AG04450 (cell line): ENCODE measurements at regions not wholly inside any gene's neighbourhood (a gene's known extent, or its start where the extent isn't known, plus 50 kb on each side); places are given as distances from the start of the nearest gene placed in this dataset.
"Not testable (repeated sequence)": the region's sequence is repeated elsewhere in the genome, so short reads cannot be mapped to it uniquely, and the experiment has no call there.

ENCODE experiments used
- CTCF ChIA-PET: fragments of 300-600, 350-600 bp; formaldehyde crosslinking; extraction: SDS; loops from one replicate; lab custom pipeline; 2022; ENCODE audit warnings: antibody characterized with exemption, inconsistent platforms; lab: Charles Lee
- POLR2A ChIA-PET: fragments of 350-600 bp; formaldehyde crosslinking; extraction: SDS; loops from one replicate; lab custom pipeline; 2021; ENCODE audit warnings: antibody characterized with exemption, inconsistent platforms; lab: Yijun Ruan, JAX
- DNase-seq: peaks from one replicate; pipeline ENCODE4 v3.0.0-alpha.2; 2011; ENCODE audit warnings: low read depth, low spot score
- H3K27ac ChIP-seq: one replicate; pipeline ENCODE4 v1.5.1; 2012; ENCODE audit warnings: low read depth, low read length, control low read depth
- H3K27me3 ChIP-seq: one replicate; pipeline ENCODE4 v1.6.0; 2012; ENCODE audit warnings: low read length; ENCODE audit not compliant: control insufficient read depth, insufficient read depth
- H3K4me3 ChIP-seq: 2 replicates; pipeline ENCODE4 v1.5.1; 2011; ENCODE audit warnings: mild to moderate bottlenecking, low read depth, low read length, control low read depth
- H3K9me3 ChIP-seq: 2 replicates; pipeline ENCODE4 v1.5.1; 2012; ENCODE audit warnings: low read length; ENCODE audit not compliant: control insufficient read depth, insufficient read depth
- CTCF ChIP-seq: IDR thresholded peaks from 2 replicates; pipeline ENCODE4 v1.5.1; 2011; ENCODE audit warnings: low read depth, low read length, control low read depth, inconsistent platforms

GRCh38 chr20:51126337-51126736, 103.4 kb upstream of the KCNG1 start:
- no peak for TF ChIP-seq CTCF
- CTCF ChIA-PET: no interaction called here

GRCh38 chr20:51125780-51126179, 102.9 kb upstream of the KCNG1 start:
- H3K27me3 ChIP-seq: no peaks in the 10 kb centered on the region
- no peak for TF ChIP-seq CTCF
- no peak for DNase-seq
- no peak overlapping the region for H3K4me3 ChIP-seq
- POLR2A ChIA-PET: no interaction called here
- no peak overlapping the region for H3K27ac ChIP-seq
- H3K9me3 ChIP-seq: no peaks in the 10 kb centered on the region
- CTCF ChIA-PET: no interaction called here

More at GRCh38 chr20:51126337-51126736, 103.4 kb upstream of the KCNG1 start:
- POLR2A ChIA-PET: no interaction called here
- no peak overlapping the region for H3K27ac ChIP-seq
- no peaks in the 10 kb centered on the region for H3K27me3 ChIP-seq
- no peaks in the 10 kb centered on the region for H3K9me3 ChIP-seq
- no peak overlapping the region for H3K4me3 ChIP-seq
- DNase-seq: no peak

- Histone ChIP-seq H3K27me3 (no peaks in the 10 kb centered on the region), H3K4me3 (no peak overlapping the region), H3K27ac (no peak overlapping the region), H3K9me3 (no peaks in the 10 kb centered on the region)
- POLR2A ChIA-PET: no interaction called here
- no peak for TF ChIP-seq CTCF
- CTCF ChIA-PET: no interaction called here
- DNase-seq: no peak
These were observed 102.2 kb upstream of the KCNG1 start for GRCh38 chr20:51125105-51125504.

GRCh38 chr20:51123887-51124286, 101.0 kb upstream of the KCNG1 start:
- H3K27ac ChIP-seq, H3K9me3 ChIP-seq, DNase-seq, H3K4me3 ChIP-seq, H3K27me3 ChIP-seq, CTCF ChIA-PET, POLR2A ChIA-PET: not testable (repeated sequence)

GRCh38 chr20:51122931-51123658, 100.2 kb upstream of the KCNG1 start:
- H3K4me3 ChIP-seq: no peak overlapping the region
- no peak overlapping the region for H3K27ac ChIP-seq
- CTCF ChIA-PET: no interaction called here
- H3K9me3 ChIP-seq: no peaks in the 10 kb centered on the region
- POLR2A ChIA-PET: no interaction called here
- no peak for DNase-seq
- no peak for TF ChIP-seq CTCF
- no peaks in the 10 kb centered on the region for H3K27me3 ChIP-seq
